ENCODE measurements at regions not wholly inside any gene's neighbourhood (a gene's known extent, or its start where the extent isn't known, plus 50 kb on each side); places are given as distances from the start of the nearest gene placed in this dataset.
A peak's percentile ranks its signal among the peaks of the same experiment; 100 is the strongest.

GRCh38 chr5:159849437-159850083 is 66.7 kb upstream of the ADRA1B start:
- intact Hi-C loops (cut with DNase I; ENCODE audit: low total_unique reads), result no loop called here
- DNase-seq, result no peak
- H3K4me1 ChIP-seq, result peaks cover 0 to 8% (median 0%) of the 10 kb centered on the region in 4 donors
- no peaks in the 10 kb centered on the region for H3K9me3 ChIP-seq
- no peaks in the 10 kb centered on the region for H3K27me3 ChIP-seq
- TF ChIP-seq CTCF (IDR thresholded peaks at IDR 0.05), result no peak
- H3K4me3 ChIP-seq, result no peak overlapping the region
- H3K27ac ChIP-seq, result no peak overlapping the region
- H3K36me3 ChIP-seq, result no peaks in the 10 kb centered on the region

- H3K27ac ChIP-seq, result no peak overlapping the region
- peak in 1 of 2 donors; percentile 41 for DNase-seq
- no peaks in the 10 kb centered on the region for H3K27me3 ChIP-seq
- H3K4me1 ChIP-seq, result peaks cover 0 to 8% (median 0%) of the 10 kb centered on the region in 4 donors
- no peak overlapping the region for H3K4me3 ChIP-seq
- TF ChIP-seq CTCF (IDR thresholded peaks at IDR 0.05), result no peak
- intact Hi-C loops (cut with DNase I; ENCODE audit: low total_unique reads), result no loop called here
- no peaks in the 10 kb centered on the region for H3K9me3 ChIP-seq
- no peaks in the 10 kb centered on the region for H3K36me3 ChIP-seq
Observed at GRCh38 chr5:159850160-159850559, 66.1 kb upstream of the ADRA1B start.

GRCh38 chr5:159851053-159851452 is 65.2 kb upstream of the ADRA1B start:
- Histone ChIP-seq H3K27ac (no peak overlapping the region), H3K4me1 (peaks cover 0 to 8% (median 0%) of the 10 kb centered on the region in 4 donors), H3K27me3 (no peaks in the 10 kb centered on the region), H3K36me3 (no peaks in the 10 kb centered on the region), H3K4me3 (no peak overlapping the region), H3K9me3 (no peaks in the 10 kb centered on the region)
- no peak for DNase-seq
- intact Hi-C loops (cut with DNase I; ENCODE audit: low total_unique reads), result no loop called here
- no peak for TF ChIP-seq CTCF (IDR thresholded peaks at IDR 0.05)

- no peak for TF ChIP-seq CTCF (IDR thresholded peaks at IDR 0.05)
- no peak for DNase-seq
- Histone ChIP-seq H3K36me3 (no peaks in the 10 kb centered on the region), H3K4me1 (peaks cover 0 to 16% (median 0%) of the 10 kb centered on the region in 4 donors), H3K27me3 (no peaks in the 10 kb centered on the region), H3K27ac (no peak overlapping the region), H3K4me3 (no peak overlapping the region), H3K9me3 (no peaks in the 10 kb centered on the region)
- intact Hi-C loops (cut with DNase I; ENCODE audit: low total_unique reads), result no loop called here
Observed at GRCh38 chr5:159854916-159855315, 61.4 kb upstream of the ADRA1B start.

GRCh38 chr5:159855476-159856191 is 60.6 kb upstream of the ADRA1B start:
- intact Hi-C loops (cut with DNase I; ENCODE audit: low total_unique reads), result no loop called here
- no peak overlapping the region for H3K4me3 ChIP-seq
- no peak for DNase-seq
- no peak for TF ChIP-seq CTCF (IDR thresholded peaks at IDR 0.05)
- H3K27me3 ChIP-seq, result no peaks in the 10 kb centered on the region
- H3K27ac ChIP-seq, result no peak overlapping the region
- no peaks in the 10 kb centered on the region for H3K9me3 ChIP-seq
- H3K36me3 ChIP-seq, result no peaks in the 10 kb centered on the region
- peaks cover 0 to 23% (median 0%) of the 10 kb centered on the region in 4 donors for H3K4me1 ChIP-seq
